KMS-11 (cell line): ENCODE measurements at regions not wholly inside any gene's neighbourhood (a gene's known extent, or its start where the extent isn't known, plus 50 kb on each side); places are given as distances from the start of the nearest gene placed in this dataset.

ENCODE experiments used
- H2AFZ ChIP-seq: fragments of 200-600 bp; sonication (generic); 2 replicates; pipeline ENCODE4 v1.6.1; 2016; ENCODE audit warnings: antibody characterized with exemption, mixed run types, low read depth
- H3K27ac ChIP-seq: fragments of 200-600 bp; sonication (generic); 2 replicates; pipeline ENCODE4 v1.6.1; 2016; ENCODE audit warnings: mild to moderate bottlenecking, mixed run types
- H3K27me3 ChIP-seq: fragments of 200-600 bp; sonication (generic); 2 replicates; pipeline ENCODE4 v1.6.1; 2017; ENCODE audit warnings: mild to moderate bottlenecking, low read depth, mixed run types, moderate library complexity; ENCODE audit not compliant: insufficient read depth
- H3K36me3 ChIP-seq: fragments of 200-600 bp; sonication (generic); 2 replicates; pipeline ENCODE4 v1.6.1; 2017; ENCODE audit warnings: mild to moderate bottlenecking, mixed run types; ENCODE audit not compliant: insufficient read depth
- H3K4me1 ChIP-seq: fragments of 200-600 bp; sonication (generic); 2 replicates; pipeline ENCODE4 v1.6.1; 2016; ENCODE audit warnings: mild to moderate bottlenecking, low read depth, mixed run types; ENCODE audit not compliant: poor library complexity, severe bottlenecking
- H3K4me2 ChIP-seq: fragments of 200-600 bp; sonication (generic); 2 replicates; pipeline ENCODE4 v1.7.0; 2016; ENCODE audit warnings: mild to moderate bottlenecking, mixed run types
- H3K4me3 ChIP-seq: fragments of 200-600 bp; sonication (generic); IDR thresholded peaks from 2 replicates; pipeline ENCODE4 v1.6.1; 2017; ENCODE audit warnings: low read depth, low read length, mixed read lengths; ENCODE audit not compliant: insufficient read depth
- H3K79me2 ChIP-seq: fragments of 200-600 bp; sonication (generic); 2 replicates; pipeline ENCODE4 v1.6.1; 2016; ENCODE audit warnings: low read depth, mixed run types; ENCODE audit not compliant: insufficient read depth
- H3K9ac ChIP-seq: fragments of 200-600 bp; sonication (generic); 2 replicates; pipeline ENCODE4 v1.6.1; 2016; ENCODE audit warnings: mild to moderate bottlenecking, mixed run types
- H4K20me1 ChIP-seq: fragments of 200-600 bp; sonication (generic); 2 replicates; pipeline ENCODE4 v1.6.1; 2016; ENCODE audit warnings: mild to moderate bottlenecking, mixed run types; ENCODE audit not compliant: insufficient read depth
- CTCF ChIP-seq: fragments of 200-600 bp; sonication (generic); conservative IDR thresholded peaks from 2 replicates; pipeline ENCODE4 v1.6.1; 2017; ENCODE audit warnings: low read depth, mild to moderate bottlenecking, antibody characterized with exemption, low read length, moderate library complexity, mixed read lengths

GRCh38 chr10:78716043-78716660 lies 352.6 kb upstream of the ZMIZ1 start:
- no peak for TF ChIP-seq CTCF
- no peaks in the 10 kb centered on the region for H3K36me3 ChIP-seq
- H3K27me3 ChIP-seq: no peaks in the 10 kb centered on the region
- no peaks in the 10 kb centered on the region for H4K20me1 ChIP-seq
- H3K4me1 ChIP-seq: no peaks in the 10 kb centered on the region
- no peak overlapping the region for H3K4me3 ChIP-seq
- no peaks in the 10 kb centered on the region for H3K79me2 ChIP-seq
- no peak overlapping the region for H3K9ac ChIP-seq
- no peak overlapping the region for H3K27ac ChIP-seq
- no peak overlapping the region for H2AFZ ChIP-seq
- H3K4me2 ChIP-seq: no peak overlapping the region

GRCh38 chr10:78717200-78717599 lies 351.6 kb upstream of the ZMIZ1 start:
- Histone ChIP-seq H2AFZ (no peak overlapping the region), H3K4me1 (no peaks in the 10 kb centered on the region), H3K4me2 (no peak overlapping the region), H4K20me1 (no peaks in the 10 kb centered on the region), H3K4me3 (no peak overlapping the region), H3K36me3 (no peaks in the 10 kb centered on the region), H3K9ac (no peak overlapping the region), H3K79me2 (no peaks in the 10 kb centered on the region), H3K27ac (no peak overlapping the region), H3K27me3 (no peaks in the 10 kb centered on the region)
- no peak for TF ChIP-seq CTCF

- no peak overlapping the region for H3K9ac ChIP-seq
- no peak overlapping the region for H3K4me3 ChIP-seq
- no peaks in the 10 kb centered on the region for H3K79me2 ChIP-seq
- H3K27ac ChIP-seq: no peak overlapping the region
- TF ChIP-seq CTCF: no peak
- no peaks in the 10 kb centered on the region for H3K4me1 ChIP-seq
- no peaks in the 10 kb centered on the region for H3K27me3 ChIP-seq
- no peaks in the 10 kb centered on the region for H4K20me1 ChIP-seq
- no peak overlapping the region for H3K4me2 ChIP-seq
- H2AFZ ChIP-seq: no peak overlapping the region
- no peaks in the 10 kb centered on the region for H3K36me3 ChIP-seq
Observed at GRCh38 chr10:78718032-78718572, 350.7 kb upstream of the ZMIZ1 start.

GRCh38 chr10:78719276-78719675 lies 349.5 kb upstream of the ZMIZ1 start:
- H3K4me2 ChIP-seq: no peak overlapping the region
- H4K20me1 ChIP-seq: no peaks in the 10 kb centered on the region
- no peaks in the 10 kb centered on the region for H3K79me2 ChIP-seq
- H2AFZ ChIP-seq: no peak overlapping the region
- no peaks in the 10 kb centered on the region for H3K36me3 ChIP-seq
- H3K4me3 ChIP-seq: no peak overlapping the region
- no peak overlapping the region for H3K27ac ChIP-seq
- no peak for TF ChIP-seq CTCF
- no peak overlapping the region for H3K9ac ChIP-seq
- no peaks in the 10 kb centered on the region for H3K4me1 ChIP-seq
- H3K27me3 ChIP-seq: no peaks in the 10 kb centered on the region
